GM20000 (cell line): ENCODE measurements at regions not wholly inside any gene's neighbourhood (a gene's known extent, or its start where the extent isn't known, plus 50 kb on each side); places are given as distances from the start of the nearest gene placed in this dataset.

Source experiments
- DNase-seq: peaks from one replicate; pipeline ENCODE4 v3.0.0; 2012; ENCODE audit warnings: low spot score
- TF ChIP-seq, protein P1 (sequence below): IDR thresholded peaks from 2 replicates; pipeline ENCODE4 v1.5.1; 2012; ENCODE audit warnings: mild to moderate bottlenecking, control low read depth; ENCODE audit errors: extremely low read depth, missing control alignments

GRCh38 chr4:155608225-155608885 lies 58.3 kb upstream of the GUCY1A1 start:
- DNase-seq: no peak
- TF ChIP-seq, protein P1, sequence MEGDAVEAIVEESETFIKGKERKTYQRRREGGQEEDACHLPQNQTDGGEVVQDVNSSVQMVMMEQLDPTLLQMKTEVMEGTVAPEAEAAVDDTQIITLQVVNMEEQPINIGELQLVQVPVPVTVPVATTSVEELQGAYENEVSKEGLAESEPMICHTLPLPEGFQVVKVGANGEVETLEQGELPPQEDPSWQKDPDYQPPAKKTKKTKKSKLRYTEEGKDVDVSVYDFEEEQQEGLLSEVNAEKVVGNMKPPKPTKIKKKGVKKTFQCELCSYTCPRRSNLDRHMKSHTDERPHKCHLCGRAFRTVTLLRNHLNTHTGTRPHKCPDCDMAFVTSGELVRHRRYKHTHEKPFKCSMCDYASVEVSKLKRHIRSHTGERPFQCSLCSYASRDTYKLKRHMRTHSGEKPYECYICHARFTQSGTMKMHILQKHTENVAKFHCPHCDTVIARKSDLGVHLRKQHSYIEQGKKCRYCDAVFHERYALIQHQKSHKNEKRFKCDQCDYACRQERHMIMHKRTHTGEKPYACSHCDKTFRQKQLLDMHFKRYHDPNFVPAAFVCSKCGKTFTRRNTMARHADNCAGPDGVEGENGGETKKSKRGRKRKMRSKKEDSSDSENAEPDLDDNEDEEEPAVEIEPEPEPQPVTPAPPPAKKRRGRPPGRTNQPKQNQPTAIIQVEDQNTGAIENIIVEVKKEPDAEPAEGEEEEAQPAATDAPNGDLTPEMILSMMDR: no peak

GRCh38 chr4:155607481-155607880 lies 59.2 kb upstream of the GUCY1A1 start:
- TF ChIP-seq, protein P1: no peak
- no peak for DNase-seq

- TF ChIP-seq, protein P1: no peak
- DNase-seq: no peak
Measured at GRCh38 chr4:155604718-155605626, 61.7 kb upstream of the GUCY1A1 start.

- no peak for DNase-seq
- TF ChIP-seq, protein P1: no peak
Measured at GRCh38 chr4:155603360-155603891, 63.2 kb upstream of the GUCY1A1 start.

DNA sequence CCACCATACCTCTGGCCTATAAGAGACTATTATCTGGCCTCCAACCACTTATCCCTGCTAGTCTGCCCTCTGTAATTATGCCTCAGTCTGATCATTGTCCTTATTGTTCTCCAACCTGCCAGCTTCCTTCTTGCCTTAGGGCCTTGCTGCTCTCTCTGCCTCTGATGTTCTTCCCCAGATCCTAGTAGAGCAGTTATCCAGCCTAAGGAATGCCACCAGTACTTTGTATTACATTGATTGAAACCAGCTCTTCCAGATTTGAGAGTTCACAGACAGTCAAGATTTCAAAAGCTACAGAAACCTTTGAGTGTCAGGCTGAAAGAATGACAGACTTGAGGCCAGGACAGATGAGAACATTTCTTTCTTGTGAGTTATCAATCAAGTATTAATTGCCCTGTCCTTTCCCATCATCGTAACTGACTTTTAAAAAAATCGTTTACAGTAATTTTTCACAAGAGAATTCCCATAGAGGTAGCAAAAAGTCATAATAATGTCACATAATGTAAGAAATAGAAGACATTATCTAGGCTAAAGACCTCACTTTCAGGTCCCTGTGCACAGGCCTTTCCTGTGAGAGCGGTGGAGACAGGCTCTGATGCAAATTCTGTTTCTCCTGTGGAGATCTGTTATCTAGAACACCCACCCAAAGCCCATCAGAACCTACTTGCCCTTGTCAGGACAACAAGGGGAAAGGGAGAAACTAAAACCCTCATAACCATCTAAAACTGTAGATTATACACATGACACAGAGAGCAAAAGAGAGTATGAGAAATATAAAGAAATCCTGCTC lies 64.1 kb upstream of the GUCY1A1 start:
- DNase-seq: no peak
- TF ChIP-seq, protein P1: no peak

GRCh38 chr4:155600244-155600643 lies 66.4 kb upstream of the GUCY1A1 start:
- TF ChIP-seq, protein P1: no peak

More at GRCh38 chr4:155600244-155600643, 66.4 kb upstream of the GUCY1A1 start:
- DNase-seq: no peak
